ENCODE measurements at regions not wholly inside any gene's neighbourhood (a gene's known extent, or its start where the extent isn't known, plus 50 kb on each side); places are given as distances from the start of the nearest gene placed in this dataset.

GRCh38 chr9:31848505-31849285, 535.7 kb upstream of the ACO1 start:
- Histone ChIP-seq H2AFZ (peak overlapping the region; percentile 99), H4K20me1 (ENCODE audit: insufficient read depth) (no peaks in the 10 kb centered on the region), H3F3A (ENCODE audit: insufficient read depth, low read depth) (no peaks in the 10 kb centered on the region), H3K27ac (peak overlapping the region; percentile 46), H3K4me3 (peak overlapping the region; percentile 80), H3K79me2 (ENCODE audit: low read depth) (peaks cover 16% of the 10 kb centered on the region), H3K36me3 (ENCODE audit: low read depth) (no peaks in the 10 kb centered on the region), H3K27me3 (ENCODE audit: insufficient read depth, low read depth) (no peaks in the 10 kb centered on the region), H3K4me1 (replicated peaks; ENCODE audit: insufficient read depth) (0 out of 2 replicates have a peak, but pooled peaks cover 10% of the 10 kb centered on the region), H3K4me2 (peak overlapping the region; percentile 71), H3K9me2 (ENCODE audit: insufficient read depth) (no peaks in the 10 kb centered on the region), H3K9me3 (ENCODE audit: insufficient read depth, low read depth) (no peaks in the 10 kb centered on the region; the same call in 1 of the 2 replicates)
- intact Hi-C loops (cut with micrococcal nuclease; ENCODE audit: unreplicated experiment), result no loop called here
- DNase-seq, result peak; percentile 35 to 57
- ChIA-PET POLR2A (ENCODE audit: unreplicated experiment) (no interaction called here), CTCF (no interaction called here)
- BruUV-seq (replicated peaks), result TSS peak; percentile 75
- TF ChIP-seq EZH2 (IDR thresholded peaks at IDR 0.05; ENCODE audit: low read depth), result no peak
- no peak for TF ChIP-seq CTCF (conservative IDR thresholded peaks at IDR 0.05)

- H3K4me2 ChIP-seq, result no peak overlapping the region
- H3K79me2 ChIP-seq (ENCODE audit: low read depth), result peaks cover 12% of the 10 kb centered on the region
- intact Hi-C loops (cut with micrococcal nuclease; ENCODE audit: unreplicated experiment), result no loop called here
- H3K27me3 ChIP-seq (ENCODE audit: insufficient read depth, low read depth), result no peaks in the 10 kb centered on the region
- ChIA-PET POLR2A (ENCODE audit: unreplicated experiment) (no interaction called here), CTCF (no interaction called here)
- H3K36me3 ChIP-seq (ENCODE audit: low read depth), result 0 out of 2 replicates have a peak, but pooled peaks cover 5% of the 10 kb centered on the region
- no peak overlapping the region for H3K4me3 ChIP-seq
- TF ChIP-seq EZH2 (IDR thresholded peaks at IDR 0.05; ENCODE audit: low read depth) (no peak), CTCF (conservative IDR thresholded peaks at IDR 0.05) (no peak)
- no peak for DNase-seq
- no peaks in the 10 kb centered on the region for H3F3A ChIP-seq (ENCODE audit: insufficient read depth, low read depth)
- peaks cover 3% of the 10 kb centered on the region for H3K9me3 ChIP-seq (ENCODE audit: insufficient read depth, low read depth)
- no peak overlapping the region for H2AFZ ChIP-seq
- no peak overlapping the region for H3K27ac ChIP-seq
- 0 out of 2 replicates have a peak, but pooled peaks cover 10% of the 10 kb centered on the region for H3K4me1 ChIP-seq (replicated peaks; ENCODE audit: insufficient read depth)
- no TSS peak for BruUV-seq (replicated peaks)
- H4K20me1 ChIP-seq (ENCODE audit: insufficient read depth), result no peaks in the 10 kb centered on the region
- H3K9me2 ChIP-seq (ENCODE audit: insufficient read depth), result no peaks in the 10 kb centered on the region
Measured at GRCh38 chr9:31854187-31854586, 530.3 kb upstream of the ACO1 start.

GRCh38 chr9:31868830-31869229, 515.6 kb upstream of the ACO1 start:
- Histone ChIP-seq H3K4me2 (no peak overlapping the region), H3K27me3 (ENCODE audit: insufficient read depth, low read depth) (no peaks in the 10 kb centered on the region), H3K4me1 (replicated peaks; ENCODE audit: insufficient read depth) (no peaks in the 10 kb centered on the region), H4K20me1 (ENCODE audit: insufficient read depth) (no peaks in the 10 kb centered on the region), H3K79me2 (ENCODE audit: low read depth) (peaks cover 21% of the 10 kb centered on the region; the same call in 1 of the 2 replicates), H3K27ac (no peak overlapping the region), H3F3A (ENCODE audit: insufficient read depth, low read depth) (no peaks in the 10 kb centered on the region), H3K4me3 (no peak overlapping the region), H3K9me2 (ENCODE audit: insufficient read depth) (no peaks in the 10 kb centered on the region), H3K9me3 (ENCODE audit: insufficient read depth, low read depth) (no peaks in the 10 kb centered on the region), H2AFZ (no peak overlapping the region), H3K36me3 (ENCODE audit: low read depth) (no peaks in the 10 kb centered on the region)
- POLR2A ChIA-PET (ENCODE audit: unreplicated experiment), result no interaction called here
- TF ChIP-seq CTCF (conservative IDR thresholded peaks at IDR 0.05) (no peak), EZH2 (IDR thresholded peaks at IDR 0.05; ENCODE audit: low read depth) (no peak)
- DNase-seq, result no peak
- intact Hi-C loops (cut with micrococcal nuclease; ENCODE audit: unreplicated experiment), result no loop called here
- no TSS peak for BruUV-seq (replicated peaks)
- CTCF ChIA-PET, result no interaction called here

Data from PC-9 (cell line).